ENCODE measurements at regions not wholly inside any gene's neighbourhood (a gene's known extent, or its start where the extent isn't known, plus 50 kb on each side); places are given as distances from the start of the nearest gene placed in this dataset.
A peak's percentile ranks its signal among the peaks of the same experiment; 100 is the strongest.
"Not testable (repeated sequence)": the region's sequence is repeated elsewhere in the genome, so short reads cannot be mapped to it uniquely, and the experiment has no call there.

- not testable (repeated sequence) for DNase-seq, ATAC-seq
These were observed 63.1 kb downstream of the TRIM43 start for GRCh38 chr2:95654897-95655296.

- ATAC-seq, DNase-seq: not testable (repeated sequence)
These were observed 64.8 kb downstream of the TRIM43 start for GRCh38 chr2:95656553-95656952.

GRCh38 chr2:95657937-95658336 lies 66.1 kb downstream of the TRIM43 start:
- not testable (repeated sequence) for DNase-seq, ATAC-seq

- ATAC-seq, DNase-seq: not testable (repeated sequence)
These were observed 69.2 kb downstream of the TRIM43 start for GRCh38 chr2:95660766-95661562.

- DNase-seq: not testable (repeated sequence)
These were observed 72.0 kb downstream of the TRIM43 start for GRCh38 chr2:95663471-95664441.

GRCh38 chr2:95666636-95667035 lies 74.8 kb downstream of the TRIM43 start:
- not testable (repeated sequence) for DNase-seq, ATAC-seq

More at GRCh38 chr2:95663471-95664441, 72.0 kb downstream of the TRIM43 start:
- ATAC-seq: not testable (repeated sequence)

- no peak for DNase-seq
- no peak for ATAC-seq
These were observed 75.7 kb downstream of the TRIM43 start for GRCh38 chr2:95667480-95667879.

- not testable (repeated sequence) for DNase-seq
- peak; percentile 30 for ATAC-seq
These were observed 77.1 kb downstream of the TRIM43 start for GRCh38 chr2:95668934-95669333.

GRCh38 chr2:95669441-95669991 lies 77.7 kb downstream of the TRIM43 start:
- ATAC-seq (no peak), DNase-seq (no peak)

- no peak for DNase-seq
- ATAC-seq: no peak
These were observed 78.4 kb downstream of the TRIM43 start for GRCh38 chr2:95670167-95670566.

- ATAC-seq (no peak), DNase-seq (no peak)
These were observed 78.9 kb downstream of the TRIM43 start for GRCh38 chr2:95670686-95671085.

- not testable (repeated sequence) for ATAC-seq, DNase-seq
These were observed 79.4 kb downstream of the TRIM43 start for GRCh38 chr2:95671171-95671570.

- DNase-seq, ATAC-seq: not testable (repeated sequence)
These were observed 80.2 kb downstream of the TRIM43 start for GRCh38 chr2:95671992-95672391.

GRCh38 chr2:95672500-95672899 lies 80.7 kb downstream of the TRIM43 start:
- ATAC-seq, DNase-seq: not testable (repeated sequence)

GRCh38 chr2:95674186-95674585 lies 82.4 kb downstream of the TRIM43 start:
- DNase-seq: no peak
- no peak for ATAC-seq

- not testable (repeated sequence) for ATAC-seq, DNase-seq
These were observed 84.8 kb downstream of the TRIM43 start for GRCh38 chr2:95676573-95676972.

- DNase-seq (no peak), ATAC-seq (no peak)
These were observed 85.5 kb downstream of the TRIM43 start for GRCh38 chr2:95677346-95677745.

GRCh38 chr2:95677833-95678232 lies 86.0 kb downstream of the TRIM43 start:
- not testable (repeated sequence) for ATAC-seq, DNase-seq

- not testable (repeated sequence) for ATAC-seq, DNase-seq
These were observed 89.4 kb downstream of the TRIM43 start for GRCh38 chr2:95681158-95681557.

GRCh38 chr2:95681589-95682081 lies 89.8 kb downstream of the TRIM43 start:
- DNase-seq, ATAC-seq: not testable (repeated sequence)

- not testable (repeated sequence) for ATAC-seq, DNase-seq
These were observed 91.2 kb downstream of the TRIM43 start for GRCh38 chr2:95682889-95683517.
